HG03045 (cell line): ENCODE measurements at regions not wholly inside any gene's neighbourhood (a gene's known extent, or its start where the extent isn't known, plus 50 kb on each side); places are given as distances from the start of the nearest gene placed in this dataset.
A peak's percentile ranks its signal among the peaks of the same experiment; 100 is the strongest.

Experiments
- ATAC-seq: cut with Tn5 transposase; IDR thresholded peaks from one replicate; pipeline ENCODE4 v1.9.1; 2021; ENCODE audit warnings: mild to moderate bottlenecking, moderate library complexity; ENCODE audit not compliant: unreplicated experiment

DNA sequence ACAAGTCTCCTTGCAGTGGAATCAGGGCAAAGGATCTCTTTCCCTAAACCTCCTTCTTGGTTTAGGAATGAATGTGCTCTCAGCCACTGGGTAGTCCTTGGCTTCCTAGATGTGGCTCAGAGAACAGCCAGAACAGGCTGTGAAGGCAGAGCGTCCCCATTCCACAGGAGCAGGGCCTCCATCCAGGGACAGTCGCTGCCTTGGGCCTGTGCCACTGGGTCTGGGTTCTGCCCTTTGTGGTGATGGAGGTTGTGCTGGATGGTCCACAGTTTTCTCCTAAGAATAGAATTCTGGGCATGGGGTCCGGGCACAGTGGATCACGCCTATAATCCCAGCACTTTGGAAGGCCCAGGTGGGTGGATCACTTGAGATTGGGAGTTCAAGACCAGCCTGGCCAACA, 516.5 kb upstream of the RAB6C start:
- no peak for ATAC-seq

GRCh38 chr2:129464036-129464435, 515.4 kb upstream of the RAB6C start:
- ATAC-seq, result no peak

GRCh38 chr2:129464631-129465030, 514.8 kb upstream of the RAB6C start:
- no peak for ATAC-seq

- ATAC-seq, result no peak
These were observed 514.4 kb upstream of the RAB6C start for GRCh38 chr2:129465045-129465444.

GRCh38 chr2:129466389-129466788, 513.1 kb upstream of the RAB6C start:
- no peak for ATAC-seq

GRCh38 chr2:129467012-129467779, 512.3 kb upstream of the RAB6C start:
- no peak for ATAC-seq

- ATAC-seq, result no peak
These were observed 511.5 kb upstream of the RAB6C start for GRCh38 chr2:129467941-129468340.

DNA sequence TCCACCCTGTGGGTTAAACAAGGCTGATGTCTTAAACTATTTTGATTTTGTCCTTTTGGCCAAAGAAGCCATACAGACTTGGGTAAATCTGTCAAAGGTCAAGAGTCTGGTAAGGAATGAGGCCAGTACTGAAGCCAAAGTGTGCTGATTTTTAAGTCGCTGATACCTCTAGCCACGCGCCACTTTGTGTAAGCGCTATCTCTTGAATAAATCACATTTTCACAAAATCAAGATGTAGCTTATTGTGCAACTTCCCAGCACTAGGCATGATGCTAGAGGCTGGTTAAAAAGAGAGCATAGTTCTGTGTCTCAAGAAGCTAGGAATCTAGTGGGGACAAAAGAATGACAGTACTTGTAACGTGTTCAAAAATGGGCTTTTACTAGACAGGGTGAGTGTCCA, 510.6 kb upstream of the RAB6C start:
- ATAC-seq, result no peak

DNA sequence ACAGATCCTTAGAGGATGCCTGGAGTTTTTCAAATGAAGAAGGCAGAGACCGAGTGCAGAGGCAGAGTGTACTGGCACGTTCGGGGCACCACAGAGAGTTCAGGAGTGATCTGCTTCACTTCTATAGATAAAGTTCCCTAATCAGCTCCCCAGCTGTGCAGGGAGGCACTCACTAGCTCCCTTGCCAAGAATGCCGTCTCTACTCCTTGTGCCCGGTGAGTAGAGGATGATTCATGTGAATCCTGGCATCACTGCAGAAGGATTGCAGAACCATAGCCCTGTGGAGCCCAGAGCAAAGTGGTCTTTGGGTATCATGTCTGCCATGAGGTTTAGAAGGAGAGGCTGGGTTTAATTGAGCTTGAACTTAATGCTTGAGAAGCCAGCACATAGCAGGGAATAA, 510.1 kb upstream of the RAB6C start:
- no peak for ATAC-seq

- ATAC-seq, result no peak
These were observed 509.6 kb upstream of the RAB6C start for GRCh38 chr2:129469871-129470270.

GRCh38 chr2:129478902-129479517, 500.5 kb upstream of the RAB6C start:
- no peak for ATAC-seq

DNA sequence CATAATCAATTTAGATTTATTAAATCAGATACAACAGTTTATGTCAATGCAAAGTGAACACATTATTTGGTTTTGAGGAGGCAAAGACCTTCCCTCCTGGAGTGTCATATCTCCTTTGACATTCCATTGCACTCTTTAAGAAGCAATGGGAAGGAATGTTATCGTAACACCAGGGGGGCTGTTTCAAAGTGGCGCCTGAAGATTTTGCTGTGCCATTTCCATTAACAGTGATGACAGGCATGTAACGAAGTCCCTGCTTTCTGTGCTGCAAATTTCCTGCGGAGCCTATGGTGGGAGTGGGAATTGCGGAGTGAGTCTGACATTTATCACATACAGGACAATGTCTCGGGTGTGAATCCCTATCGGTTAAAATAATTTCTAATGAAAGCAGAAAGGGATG, 499.6 kb upstream of the RAB6C start:
- no peak for ATAC-seq

- no peak for ATAC-seq
These were observed 498.7 kb upstream of the RAB6C start for GRCh38 chr2:129480790-129481189.

DNA sequence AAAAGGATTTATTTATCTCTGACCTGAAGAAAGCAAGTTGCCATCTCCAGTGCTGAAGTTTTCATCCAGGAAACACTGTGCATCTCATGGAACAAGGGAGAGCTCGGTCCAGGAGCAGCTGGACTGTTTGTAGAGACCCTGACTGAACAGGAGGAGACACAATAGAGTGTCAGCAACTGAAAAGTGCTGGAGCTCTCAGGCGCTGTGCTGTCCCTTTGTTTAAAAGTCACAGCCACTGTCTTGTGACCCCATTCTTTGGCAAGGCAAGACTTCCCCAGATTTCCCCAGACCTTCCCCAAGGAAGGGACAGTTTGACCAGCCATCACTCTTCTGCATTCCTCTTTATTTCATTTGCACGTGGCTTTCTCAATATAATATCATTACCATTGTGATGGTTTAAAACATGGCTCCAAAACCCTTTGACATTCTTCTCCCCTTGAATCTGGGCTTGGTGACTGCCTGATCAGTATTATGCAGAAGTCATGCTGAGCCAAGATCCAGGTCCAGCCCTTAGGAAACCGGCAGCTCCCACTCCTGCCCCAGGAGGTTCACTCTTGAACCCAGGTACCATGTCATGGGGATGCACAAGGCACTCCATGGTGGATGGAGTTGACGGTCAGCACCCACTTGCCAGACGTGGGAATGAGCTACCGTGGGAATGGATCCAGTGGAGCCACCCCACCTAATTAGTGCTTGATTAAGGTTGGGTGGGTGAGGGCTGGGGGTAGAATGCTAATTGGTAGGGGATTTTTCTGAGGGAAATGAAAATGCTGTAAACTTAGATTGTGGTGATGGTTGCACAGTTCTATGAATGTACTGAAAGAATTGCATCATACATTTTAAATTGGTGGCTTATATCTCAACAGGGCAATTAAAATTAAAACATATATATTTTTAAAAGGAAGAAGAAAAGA, 497.9 kb upstream of the RAB6C start:
- no peak for ATAC-seq

DNA sequence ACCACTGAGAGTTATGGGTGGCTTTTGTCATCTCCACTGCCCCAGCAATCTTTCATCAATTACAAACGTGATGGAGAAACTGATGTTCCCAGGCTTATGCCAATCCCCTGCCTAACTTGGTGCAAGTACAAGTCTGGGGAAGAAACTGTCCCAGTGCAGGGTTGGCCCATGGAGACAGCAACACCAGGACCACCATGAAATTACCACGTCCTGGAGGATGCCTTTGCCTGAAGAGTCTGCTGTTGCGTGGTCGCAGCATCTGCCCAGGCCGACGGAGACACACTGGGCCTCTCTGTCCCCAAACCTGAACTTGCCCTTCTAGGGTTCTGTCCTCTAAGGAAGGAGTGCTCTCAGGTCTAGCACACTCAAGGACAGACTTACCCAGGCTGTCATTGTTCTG, 496.8 kb upstream of the RAB6C start:
- ATAC-seq, result no peak

DNA sequence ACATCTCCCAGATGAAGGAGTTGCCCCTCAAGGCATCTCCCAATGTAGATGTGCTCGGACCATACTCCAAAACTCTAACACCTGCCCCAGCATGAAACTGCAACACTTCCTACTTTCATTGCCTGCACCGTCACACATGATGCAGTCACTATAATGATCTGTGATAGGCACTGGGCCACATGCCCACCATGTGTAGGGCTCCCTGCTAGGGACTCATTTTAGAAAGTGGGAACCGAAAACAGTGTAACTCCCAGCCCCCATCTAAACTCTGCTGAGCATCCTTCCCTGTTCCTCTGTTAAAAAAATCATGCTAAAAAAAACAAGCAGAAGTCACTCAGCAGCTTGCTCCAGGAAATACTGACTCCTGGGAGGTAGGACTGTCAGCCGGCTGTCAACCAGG, 496.1 kb upstream of the RAB6C start:
- peak; percentile 50 for ATAC-seq

DNA sequence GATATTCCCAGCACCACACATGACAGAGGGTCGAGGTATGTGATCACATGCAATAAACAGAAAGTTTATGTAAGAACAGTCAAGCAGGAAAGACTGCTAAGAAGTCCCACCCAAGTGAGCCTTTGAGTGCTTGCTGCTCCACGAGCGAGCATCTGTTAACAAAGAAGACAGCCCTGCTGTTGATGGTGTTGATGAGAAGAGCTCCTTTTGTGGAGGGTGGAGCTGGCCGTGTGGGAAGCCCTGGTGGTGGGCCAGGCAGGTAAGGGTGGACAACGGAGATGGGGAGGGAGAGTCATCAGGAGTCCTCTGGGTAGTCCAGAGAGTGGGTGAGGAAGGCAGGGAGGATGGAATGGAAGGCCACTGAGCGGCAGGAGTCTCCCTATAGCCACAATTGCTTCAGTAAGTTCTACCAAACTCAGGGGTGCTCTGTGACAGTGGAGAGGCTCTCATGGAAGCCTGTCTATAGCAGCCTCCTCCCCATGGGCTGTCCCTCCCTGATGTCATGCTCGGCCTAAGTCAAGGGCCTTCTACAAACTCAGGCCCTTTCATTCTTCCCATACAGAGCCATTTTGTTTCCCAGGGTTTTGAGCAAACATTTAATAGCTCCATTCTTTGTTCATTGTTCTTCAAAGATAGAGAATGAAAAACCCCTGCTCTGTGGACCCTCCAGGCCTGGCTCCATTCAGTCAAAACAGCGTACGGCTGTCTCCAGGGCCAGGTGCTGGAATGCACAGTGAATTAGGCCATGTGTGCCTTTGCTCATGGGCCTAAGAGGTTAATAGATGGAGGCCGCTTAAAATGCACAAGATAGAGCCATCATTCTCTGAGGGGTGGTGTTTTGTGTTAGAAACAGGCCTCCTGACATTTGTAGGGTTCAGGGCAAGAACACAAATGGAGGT, 494.2 kb upstream of the RAB6C start:
- no peak for ATAC-seq

DNA sequence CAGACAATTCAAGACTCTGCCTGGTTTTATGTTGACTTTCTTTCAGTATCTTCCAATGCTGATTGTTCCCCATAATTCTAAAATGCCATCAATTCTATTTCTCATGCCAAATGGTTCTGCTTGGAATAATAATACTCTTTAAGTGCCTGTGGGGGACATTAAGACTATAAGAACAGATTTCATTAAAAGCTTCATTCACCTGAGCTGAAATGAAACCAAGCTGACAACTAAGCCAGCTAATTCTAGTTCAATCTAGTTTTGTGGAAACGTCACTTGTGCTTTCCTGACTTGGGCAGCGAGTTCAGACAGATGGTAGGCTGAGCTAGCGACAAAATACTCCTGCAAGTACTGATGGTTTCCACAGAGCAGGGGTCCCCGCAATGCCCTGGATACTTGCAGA, 491.1 kb upstream of the RAB6C start:
- no peak for ATAC-seq

DNA sequence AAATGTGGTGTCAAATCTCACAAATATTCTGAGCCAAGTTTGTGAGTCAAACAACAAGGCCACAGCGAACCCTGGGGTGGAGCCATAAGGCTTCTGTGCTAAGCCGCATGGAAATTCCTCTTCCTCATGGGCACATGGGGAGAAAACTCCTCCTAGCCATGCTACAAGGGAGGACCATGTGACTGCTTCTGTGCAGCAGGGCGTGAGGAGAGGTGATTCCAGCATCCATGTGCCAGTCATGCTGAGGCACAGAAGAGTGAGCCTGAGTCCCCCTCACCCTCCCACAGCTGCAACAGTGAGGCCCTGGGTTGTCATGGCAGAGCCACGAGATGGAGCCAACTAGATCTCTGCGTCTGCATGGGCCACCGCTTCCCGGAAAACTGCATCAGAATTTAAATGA, 488.8 kb upstream of the RAB6C start:
- no peak for ATAC-seq

GRCh38 chr2:129491308-129491707, 488.2 kb upstream of the RAB6C start:
- ATAC-seq, result no peak

DNA sequence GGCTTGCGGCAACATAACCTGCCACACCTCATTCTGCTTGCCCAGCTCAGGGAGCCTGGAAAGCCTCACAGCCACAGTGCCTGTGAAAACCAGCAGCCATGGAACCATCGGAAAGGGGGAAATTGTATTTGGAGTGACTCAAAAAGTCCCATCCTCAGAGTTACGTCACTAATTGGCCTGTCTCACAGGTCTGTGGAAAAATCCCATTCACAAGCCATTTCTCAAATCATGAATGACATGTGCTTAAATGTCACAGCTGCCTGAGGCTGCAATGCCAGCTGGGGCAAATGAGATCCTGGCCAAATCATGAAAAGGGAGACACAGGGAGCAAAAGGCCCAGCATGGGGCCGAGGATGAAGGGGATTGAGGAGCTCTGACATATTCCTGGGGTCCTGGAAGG, 486.9 kb upstream of the RAB6C start:
- ATAC-seq, result no peak
